Endodermal cell (in vitro differentiated cells): ENCODE measurements at regions not wholly inside any gene's neighbourhood (a gene's known extent, or its start where the extent isn't known, plus 50 kb on each side); places are given as distances from the start of the nearest gene placed in this dataset.

Experiments used
- DNase-seq: peaks from one replicate; pipeline ENCODE4 v3.0.0-alpha.2; 2017
- H3K27ac ChIP-seq: 2 replicates; pipeline ENCODE4 v1.5.1; 2013; ENCODE audit warnings: mild to moderate bottlenecking, low read depth, low read length, moderate library complexity
- H3K27me3 ChIP-seq: 2 replicates; pipeline ENCODE4 v1.6.1; 2013; ENCODE audit warnings: mild to moderate bottlenecking, low read length, moderate library complexity; ENCODE audit not compliant: insufficient read depth, control insufficient read depth, poor library complexity, severe bottlenecking
- H3K36me3 ChIP-seq: 2 replicates; pipeline ENCODE4 v1.7.0; 2013; ENCODE audit warnings: mild to moderate bottlenecking, low read length, moderate library complexity; ENCODE audit not compliant: control insufficient read depth, insufficient read depth
- H3K4me1 ChIP-seq: one replicate; pipeline ENCODE4 v1.7.0; 2013; ENCODE audit warnings: low read length; ENCODE audit not compliant: control insufficient read depth, insufficient read depth
- H3K4me3 ChIP-seq: 2 replicates; pipeline ENCODE4 v1.5.1; 2013; ENCODE audit warnings: mild to moderate bottlenecking, low read length, moderate library complexity
- H3K9ac ChIP-seq: 2 replicates; pipeline ENCODE4 v1.6.1; 2013; ENCODE audit warnings: mild to moderate bottlenecking, low read length, moderate library complexity; ENCODE audit not compliant: poor library complexity, severe bottlenecking; ENCODE audit errors: extremely low read depth
- H3K9me3 ChIP-seq: 2 replicates; pipeline ENCODE4 v1.6.1; 2013; ENCODE audit warnings: mild to moderate bottlenecking, low read length, moderate library complexity; ENCODE audit not compliant: control insufficient read depth
- H3K27ac Mint-ChIP-seq: 2 replicates; pipeline ENCODE4 v1.8.0; 2020; ENCODE audit warnings: mixed read lengths
- H3K27me3 Mint-ChIP-seq: 2 replicates; pipeline ENCODE4 v1.8.0; 2021; ENCODE audit warnings: mild to moderate bottlenecking, mixed read lengths; ENCODE audit not compliant: insufficient read depth
- H3K36me3 Mint-ChIP-seq: 2 replicates; pipeline ENCODE4 v1.8.0; 2020; ENCODE audit warnings: low read depth, mixed read lengths
- H3K4me1 Mint-ChIP-seq: 2 replicates; pipeline ENCODE4 v1.8.0; 2020; ENCODE audit warnings: mixed read lengths
- H3K4me3 Mint-ChIP-seq: 2 replicates; pipeline ENCODE4 v1.8.0; 2020; ENCODE audit warnings: mild to moderate bottlenecking, moderate library complexity, mixed read lengths
- H3K9me3 Mint-ChIP-seq: 2 replicates; pipeline ENCODE4 v1.8.0; 2020; ENCODE audit warnings: mild to moderate bottlenecking, mixed read lengths
- WGBS, 2 experiments: methylation state at CpG; one replicate each; pipeline versions ENCODE4 v1.1.5 to v1.1.7; 2013; ENCODE audit warnings: missing lambda C conversion rate in 2 of 2, mixed read lengths in 1 of 2; ENCODE audit not compliant: insufficient coverage in 1 of 2, insufficient read length in 1 of 2; 5-methylcytosine and 5-hydroxymethylcytosine counted together
- TF ChIP-seq, protein P1 (sequence below): fragments of 200-600 bp; sonication (generic); conservative IDR thresholded peaks from 2 replicates; pipeline ENCODE4 v1.5.0; 2021; ENCODE audit warnings: antibody characterized with exemption, mild to moderate bottlenecking

GRCh38 chr3:177942911-177943310, 593.3 kb upstream of the KCNMB2 start:
- Mint-ChIP-seq H3K36me3 (no peaks in the 10 kb centered on the region), H3K27ac (no peak overlapping the region), H3K4me3 (no peak overlapping the region), H3K9me3 (no peaks in the 10 kb centered on the region), H3K27me3 (no peaks in the 10 kb centered on the region), H3K4me1 (no peaks in the 10 kb centered on the region)
- no peaks in the 10 kb centered on the region for H3K9me3 ChIP-seq
- TF ChIP-seq, protein P1, sequence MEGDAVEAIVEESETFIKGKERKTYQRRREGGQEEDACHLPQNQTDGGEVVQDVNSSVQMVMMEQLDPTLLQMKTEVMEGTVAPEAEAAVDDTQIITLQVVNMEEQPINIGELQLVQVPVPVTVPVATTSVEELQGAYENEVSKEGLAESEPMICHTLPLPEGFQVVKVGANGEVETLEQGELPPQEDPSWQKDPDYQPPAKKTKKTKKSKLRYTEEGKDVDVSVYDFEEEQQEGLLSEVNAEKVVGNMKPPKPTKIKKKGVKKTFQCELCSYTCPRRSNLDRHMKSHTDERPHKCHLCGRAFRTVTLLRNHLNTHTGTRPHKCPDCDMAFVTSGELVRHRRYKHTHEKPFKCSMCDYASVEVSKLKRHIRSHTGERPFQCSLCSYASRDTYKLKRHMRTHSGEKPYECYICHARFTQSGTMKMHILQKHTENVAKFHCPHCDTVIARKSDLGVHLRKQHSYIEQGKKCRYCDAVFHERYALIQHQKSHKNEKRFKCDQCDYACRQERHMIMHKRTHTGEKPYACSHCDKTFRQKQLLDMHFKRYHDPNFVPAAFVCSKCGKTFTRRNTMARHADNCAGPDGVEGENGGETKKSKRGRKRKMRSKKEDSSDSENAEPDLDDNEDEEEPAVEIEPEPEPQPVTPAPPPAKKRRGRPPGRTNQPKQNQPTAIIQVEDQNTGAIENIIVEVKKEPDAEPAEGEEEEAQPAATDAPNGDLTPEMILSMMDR, result no peak
- H3K36me3 ChIP-seq, result no peaks in the 10 kb centered on the region
- H3K4me3 ChIP-seq, result no peak overlapping the region
- WGBS, 2 experiments, result 80% methylated on average over 2 of the region's 2 CpGs; no CpG with 5 or more reads in 1 of the 2 experiments
- H3K9ac ChIP-seq, result no peak overlapping the region
- H3K4me1 ChIP-seq, result no peaks in the 10 kb centered on the region
- H3K27me3 ChIP-seq, result no peaks in the 10 kb centered on the region
- no peak for DNase-seq
- no peak overlapping the region for H3K27ac ChIP-seq

GRCh38 chr3:177944228-177944661, 592.0 kb upstream of the KCNMB2 start:
- Mint-ChIP-seq H3K27ac (no peak overlapping the region), H3K27me3 (no peaks in the 10 kb centered on the region), H3K4me3 (no peak overlapping the region), H3K4me1 (no peaks in the 10 kb centered on the region), H3K9me3 (no peaks in the 10 kb centered on the region), H3K36me3 (no peaks in the 10 kb centered on the region)
- H3K4me3 ChIP-seq, result no peak overlapping the region
- H3K9me3 ChIP-seq, result no peaks in the 10 kb centered on the region
- H3K4me1 ChIP-seq, result no peaks in the 10 kb centered on the region
- no peaks in the 10 kb centered on the region for H3K36me3 ChIP-seq
- TF ChIP-seq, protein P1, result no peak
- 63 to 91% methylated on average over 1 to 2 of the region's 2 CpGs for WGBS, 2 experiments
- DNase-seq, result no peak
- no peaks in the 10 kb centered on the region for H3K27me3 ChIP-seq
- no peak overlapping the region for H3K27ac ChIP-seq
- no peak overlapping the region for H3K9ac ChIP-seq

DNA sequence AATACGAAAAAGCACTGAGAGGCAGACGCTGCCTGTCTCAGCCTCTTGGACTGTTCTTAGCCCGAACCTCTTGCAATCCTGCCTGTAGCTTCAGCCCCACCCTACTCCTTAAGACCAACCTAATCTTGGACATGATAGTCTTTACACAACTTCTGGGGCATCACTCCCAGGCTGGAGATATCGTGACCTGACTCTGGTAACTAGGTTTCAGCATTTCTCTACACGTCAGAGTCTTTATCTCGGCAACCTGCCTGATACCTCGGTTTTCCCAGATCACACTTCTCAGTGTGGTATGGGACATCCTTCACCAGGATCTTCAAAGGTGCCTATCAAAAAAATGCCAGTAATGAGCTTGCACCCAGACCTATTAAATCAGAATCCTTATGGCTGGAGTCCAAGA, 590.2 kb upstream of the KCNMB2 start:
- H3K27me3 ChIP-seq, result no peaks in the 10 kb centered on the region
- TF ChIP-seq, protein P1, result no peak
- Mint-ChIP-seq H3K27ac (no peak overlapping the region), H3K4me3 (no peak overlapping the region), H3K27me3 (no peaks in the 10 kb centered on the region), H3K4me1 (no peaks in the 10 kb centered on the region), H3K9me3 (no peaks in the 10 kb centered on the region), H3K36me3 (no peaks in the 10 kb centered on the region)
- H3K36me3 ChIP-seq, result no peaks in the 10 kb centered on the region
- no peak overlapping the region for H3K27ac ChIP-seq
- H3K4me1 ChIP-seq, result no peaks in the 10 kb centered on the region
- no peak overlapping the region for H3K4me3 ChIP-seq
- WGBS, 2 experiments, result 91 to 92% methylated on average over 6 to 7 of the region's 7 CpGs
- no peaks in the 10 kb centered on the region for H3K9me3 ChIP-seq
- DNase-seq, result no peak
- H3K9ac ChIP-seq, result no peak overlapping the region
